Stimulated activated CD4-positive, alpha-beta T cell treated with anti-CD3 and anti-CD28 coated beads, Interleukin-12 subunit alpha, Interleukin-12 subunit beta, amount 100 ng/mL, for 48 hours (primary cell): ENCODE measurements at regions not wholly inside any gene's neighbourhood (a gene's known extent, or its start where the extent isn't known, plus 50 kb on each side); places are given as distances from the start of the nearest gene placed in this dataset.

Experiments used
- DNase-seq, 3 donors: peaks; one replicate each; pipeline ENCODE4 v3.0.0-alpha.2; 2020; ENCODE audit warnings: low read depth in 2 of 3, low spot score in 1 of 3

DNA sequence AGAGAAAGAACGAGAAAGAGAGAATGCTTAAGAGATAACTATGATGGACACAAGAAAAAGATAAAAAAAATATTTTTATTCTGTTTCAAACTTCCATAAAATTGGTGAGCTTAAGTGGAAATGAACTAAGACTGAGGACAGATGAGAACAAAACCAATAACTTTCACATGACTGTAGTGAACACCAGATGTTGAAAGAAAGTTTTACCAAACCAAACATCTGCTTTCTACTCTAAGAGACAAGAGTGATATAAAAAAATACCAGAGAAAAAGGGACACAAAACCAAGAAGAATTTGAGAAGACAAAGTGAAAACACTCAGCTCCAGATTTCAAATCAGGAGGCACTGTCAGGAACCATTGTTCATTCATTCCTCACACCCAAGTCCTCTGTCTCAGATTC lies 147.9 kb downstream of the IMPG2 start:
- no peak for DNase-seq

DNA sequence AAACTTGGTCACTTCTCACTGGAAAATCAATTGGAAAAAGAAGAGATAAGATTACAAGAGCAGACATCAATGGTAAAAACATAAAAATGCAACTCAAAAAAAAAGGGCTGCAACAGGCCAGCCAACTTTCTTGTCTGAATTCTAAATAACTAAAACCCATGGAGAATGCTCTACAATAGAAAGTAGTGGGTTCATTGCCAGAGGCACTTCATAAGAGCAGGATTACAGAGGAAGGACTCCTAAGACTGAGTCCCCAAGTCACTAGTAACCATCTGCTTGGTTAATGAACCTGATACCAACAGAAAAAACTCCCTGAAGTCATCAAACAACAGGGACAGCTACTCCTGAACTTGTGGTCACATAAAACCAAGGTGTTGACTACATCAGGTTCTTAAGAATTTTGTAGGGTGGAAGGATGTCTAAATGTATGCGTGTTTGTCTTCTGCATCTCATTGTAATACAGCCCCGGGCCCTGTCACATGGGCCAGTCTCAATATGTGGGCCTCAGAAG lies 148.6 kb downstream of the IMPG2 start:
- peak in 1 of 3 donors; percentile 8 for DNase-seq

DNA sequence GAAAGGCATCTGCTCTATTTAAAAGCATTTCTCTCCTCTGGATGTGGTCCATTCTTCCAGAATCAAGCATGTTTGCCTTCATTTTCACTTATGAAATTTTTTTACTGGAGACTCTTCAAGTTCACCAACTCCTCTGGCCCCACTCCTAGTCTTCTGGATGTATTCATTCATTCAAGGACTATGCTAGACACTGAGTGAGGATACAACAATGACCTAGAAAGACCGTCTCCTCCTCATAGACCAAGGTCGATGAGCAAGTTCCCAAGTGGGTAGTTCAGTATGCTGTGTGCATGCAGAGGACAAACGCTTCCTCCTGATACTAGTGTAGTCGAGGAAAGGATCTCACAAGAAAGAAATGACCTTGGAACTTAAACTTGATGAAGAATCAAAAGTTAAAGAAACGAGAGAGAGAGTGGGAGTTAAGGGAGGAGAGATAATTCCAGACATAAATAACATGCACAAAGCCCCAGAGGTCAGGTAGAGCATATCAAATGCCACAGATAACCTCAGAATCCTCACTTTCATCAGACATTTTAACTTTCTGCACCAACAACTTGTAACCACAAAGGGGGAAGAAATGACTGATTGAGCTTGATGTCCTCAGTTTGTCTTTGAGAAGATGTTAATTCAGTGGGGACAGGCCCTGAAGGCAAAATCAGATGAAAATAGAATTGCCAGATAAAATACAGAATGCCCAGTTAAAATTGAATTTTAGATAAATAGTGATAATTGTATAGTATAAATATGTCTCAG lies 149.4 kb downstream of the IMPG2 start:
- no peak for DNase-seq

DNA sequence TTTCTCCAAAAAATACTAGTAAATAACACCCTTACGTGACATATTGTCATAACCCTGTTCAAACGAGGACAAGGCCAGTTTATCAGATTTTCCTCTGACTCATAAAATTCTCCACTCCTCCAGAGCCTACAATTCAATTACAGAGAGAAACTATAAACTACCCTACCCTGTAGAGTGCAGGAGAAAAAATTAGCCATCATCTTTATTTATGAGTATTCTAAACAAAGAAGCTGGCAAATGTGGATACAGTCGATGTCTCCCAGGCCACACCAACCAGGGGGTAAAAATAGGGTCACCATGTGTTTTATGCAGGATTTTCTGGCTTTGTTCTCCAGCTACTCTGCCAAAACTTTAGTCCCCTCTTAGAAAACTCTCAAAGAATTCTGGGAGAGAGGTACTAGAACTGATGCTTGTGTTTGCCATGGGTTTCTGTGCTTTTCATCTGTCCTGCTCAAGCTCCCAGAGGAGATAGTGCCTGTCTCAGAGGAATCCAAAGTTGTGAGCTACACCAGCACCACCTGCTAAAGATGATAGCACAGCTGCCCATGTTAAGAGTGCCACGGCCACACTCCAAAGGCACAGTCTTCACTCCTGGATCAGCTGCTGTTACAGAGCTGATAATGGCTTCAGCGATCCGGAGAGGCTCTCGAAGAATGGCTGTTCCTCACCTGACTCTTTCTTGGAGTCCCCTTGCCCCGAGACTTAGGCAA lies 150.2 kb downstream of the IMPG2 start:
- no peak for DNase-seq

DNA sequence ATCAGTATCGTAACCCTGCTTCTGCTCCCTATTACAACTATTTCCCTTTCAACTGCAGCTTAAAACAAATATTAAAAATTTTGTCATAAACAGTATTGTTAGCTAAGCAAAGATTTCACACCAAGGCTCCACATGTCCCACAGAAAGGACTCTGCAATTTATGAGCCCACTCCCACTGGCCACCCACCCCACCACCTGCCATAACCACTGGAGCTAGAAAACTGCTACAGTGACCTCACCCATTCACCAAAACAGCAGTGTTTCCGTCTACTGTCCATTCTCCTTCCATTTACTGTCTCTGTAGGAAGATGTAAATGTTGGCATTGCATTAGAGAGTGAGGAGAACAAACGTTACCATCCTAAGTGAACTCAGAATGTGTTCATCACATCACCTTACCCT lies 150.9 kb downstream of the IMPG2 start:
- DNase-seq = no peak

DNA sequence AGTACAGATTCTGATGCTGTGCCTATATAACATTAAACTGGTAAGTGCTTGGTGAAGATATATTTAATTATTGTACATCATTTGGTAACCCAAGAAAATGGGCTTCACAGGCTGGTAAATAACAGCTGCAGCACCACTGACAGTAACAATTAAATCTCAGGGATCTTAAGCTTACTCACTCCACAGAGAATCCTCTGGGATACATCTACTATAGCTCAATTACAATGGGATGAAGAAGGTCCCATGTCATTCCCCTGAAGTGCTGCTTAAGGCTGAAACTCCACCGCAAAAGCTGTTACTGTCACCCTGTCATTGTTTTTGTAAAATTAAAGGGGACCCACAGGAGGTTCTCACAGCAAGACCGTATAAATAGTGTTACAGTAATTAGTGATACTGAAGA lies 153.0 kb downstream of the IMPG2 start:
- DNase-seq = no peak

DNA sequence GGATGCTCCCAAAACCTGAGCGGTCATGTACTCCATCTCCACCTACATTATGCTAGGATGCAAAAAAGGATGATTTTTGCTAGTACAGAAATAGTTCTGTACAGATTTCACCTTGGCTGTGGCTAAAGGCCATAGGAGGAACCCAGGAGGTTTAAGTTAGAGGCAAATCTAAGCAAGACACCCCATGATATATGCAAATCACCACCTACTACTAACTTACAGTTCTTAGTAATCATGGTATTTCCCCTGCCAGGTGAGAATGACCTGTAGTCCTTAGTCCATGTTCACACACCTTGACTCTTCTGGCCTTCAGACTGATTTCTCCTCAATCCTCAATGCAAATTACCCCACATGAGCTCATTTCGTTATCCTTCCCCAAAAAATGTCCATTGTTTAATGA lies 154.2 kb downstream of the IMPG2 start:
- no peak for DNase-seq

DNA sequence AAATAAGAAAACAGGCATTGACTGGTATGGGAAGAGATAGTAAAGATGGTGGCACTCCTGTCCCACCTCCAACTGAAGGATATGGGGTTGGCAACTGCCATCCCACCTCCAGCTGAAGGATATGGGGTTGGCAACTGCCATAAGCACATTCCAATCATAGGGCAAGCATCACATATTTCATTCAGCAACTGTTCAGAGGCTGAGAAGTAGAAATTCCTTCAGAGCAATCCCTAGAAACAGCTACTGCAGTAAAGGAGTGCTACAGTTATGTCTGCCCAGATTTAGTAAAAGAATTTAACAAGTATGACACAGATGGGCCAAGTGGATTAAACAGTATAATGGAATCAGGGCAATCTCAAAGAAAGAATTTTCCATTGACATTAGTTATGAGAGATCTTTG lies 156.8 kb downstream of the IMPG2 start:
- DNase-seq = no peak

DNA sequence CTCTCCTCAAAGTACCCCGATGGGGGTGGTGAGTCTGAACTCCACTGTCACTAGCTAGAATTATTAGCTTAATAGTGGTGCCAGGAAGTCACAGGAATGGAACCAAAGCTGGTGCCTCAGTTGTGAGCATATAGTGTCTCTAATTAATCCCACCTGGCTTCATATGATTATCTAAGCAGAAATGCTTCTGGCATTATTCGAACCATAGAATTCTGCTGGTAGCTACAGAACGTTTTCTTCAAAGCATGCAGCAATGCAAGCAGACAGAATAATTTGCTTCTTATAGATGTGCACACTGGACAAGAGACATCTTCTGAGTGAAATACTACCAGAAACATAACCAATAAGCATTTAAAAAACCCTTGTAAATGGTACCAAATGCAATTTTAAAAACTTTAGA lies 160.9 kb downstream of the IMPG2 start:
- no peak for DNase-seq

DNA sequence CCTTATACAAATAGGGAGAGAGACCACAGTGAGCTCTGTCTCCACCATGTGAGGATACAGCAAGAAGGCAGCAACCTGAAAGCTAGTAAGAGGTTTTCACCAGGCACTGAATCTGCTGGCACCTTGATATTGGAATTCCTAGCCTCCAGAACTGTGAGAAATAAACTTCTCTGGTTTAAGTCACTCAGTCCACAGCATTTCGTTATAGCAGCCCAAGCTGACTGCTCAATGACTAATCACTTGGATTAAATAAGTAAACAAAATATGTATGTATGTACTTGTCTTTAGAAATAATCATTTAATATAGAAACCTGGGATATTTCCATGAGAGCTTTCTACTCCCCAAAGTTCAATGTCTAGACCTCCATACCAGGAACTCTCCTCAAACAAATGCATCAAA lies 162.0 kb downstream of the IMPG2 start:
- DNase-seq = no peak

DNA sequence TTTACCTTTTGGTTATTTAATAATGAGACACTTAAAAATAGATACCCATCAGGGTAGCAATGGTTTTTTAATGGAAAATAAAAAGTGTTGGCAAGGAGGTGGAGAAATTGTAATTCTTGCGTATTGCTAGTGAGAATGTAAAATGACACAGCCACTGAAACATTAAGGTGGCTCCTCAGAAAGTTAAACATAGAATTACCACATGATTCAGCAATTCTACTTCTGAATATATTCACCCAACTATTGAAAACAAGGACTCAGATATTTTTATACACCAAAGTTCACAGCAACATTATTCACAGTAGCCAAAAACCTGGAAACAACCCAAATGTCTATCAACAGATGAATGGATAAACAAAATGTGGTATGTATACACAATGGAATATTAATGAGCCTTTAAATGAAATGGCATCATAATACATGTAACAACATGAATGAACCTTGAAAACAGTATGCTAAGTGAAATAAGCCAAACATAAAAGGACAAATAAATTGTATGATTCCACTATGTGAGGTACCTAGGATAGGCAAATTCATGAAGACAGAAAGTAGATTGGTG lies 163.5 kb downstream of the IMPG2 start:
- DNase-seq = no peak

DNA sequence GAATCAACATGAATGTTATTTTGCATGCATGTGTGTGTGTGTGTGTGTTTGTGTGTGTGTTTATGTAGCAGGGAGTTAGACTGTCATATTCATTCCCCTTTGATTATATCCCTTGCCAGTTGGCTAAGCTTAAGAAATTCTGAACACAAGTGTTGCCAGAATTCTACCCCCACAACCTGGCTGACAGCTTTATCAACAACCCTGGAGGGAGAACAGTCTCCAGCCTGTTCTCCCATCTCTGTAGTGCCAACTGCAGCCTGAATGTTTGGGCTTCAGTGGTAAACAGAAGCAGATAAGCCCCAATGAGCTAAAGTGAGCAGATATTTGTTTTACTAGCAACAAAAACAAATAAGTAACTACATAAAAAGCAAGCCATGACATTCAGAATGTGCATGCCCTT lies 162.6 kb upstream of the ABI3BP start:
- no peak for DNase-seq

DNA sequence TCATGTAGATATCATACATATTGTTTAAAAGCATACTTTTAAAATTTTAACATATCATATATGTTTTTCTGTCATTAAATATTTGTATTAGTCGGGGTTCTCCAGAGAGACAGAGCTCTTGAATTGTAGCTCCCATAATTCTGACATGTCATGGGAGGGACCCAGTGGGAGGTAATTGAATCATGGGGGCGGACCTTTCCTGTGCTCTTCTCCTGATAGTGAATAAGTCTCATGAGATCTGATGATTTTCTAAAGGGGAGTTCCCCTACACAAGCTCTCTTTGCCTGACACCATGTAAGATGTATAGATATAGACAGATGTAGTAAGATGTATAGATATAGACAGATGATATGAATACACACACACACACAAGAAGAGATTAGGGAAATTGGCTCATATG lies 161.2 kb upstream of the ABI3BP start:
- DNase-seq = no peak

DNA sequence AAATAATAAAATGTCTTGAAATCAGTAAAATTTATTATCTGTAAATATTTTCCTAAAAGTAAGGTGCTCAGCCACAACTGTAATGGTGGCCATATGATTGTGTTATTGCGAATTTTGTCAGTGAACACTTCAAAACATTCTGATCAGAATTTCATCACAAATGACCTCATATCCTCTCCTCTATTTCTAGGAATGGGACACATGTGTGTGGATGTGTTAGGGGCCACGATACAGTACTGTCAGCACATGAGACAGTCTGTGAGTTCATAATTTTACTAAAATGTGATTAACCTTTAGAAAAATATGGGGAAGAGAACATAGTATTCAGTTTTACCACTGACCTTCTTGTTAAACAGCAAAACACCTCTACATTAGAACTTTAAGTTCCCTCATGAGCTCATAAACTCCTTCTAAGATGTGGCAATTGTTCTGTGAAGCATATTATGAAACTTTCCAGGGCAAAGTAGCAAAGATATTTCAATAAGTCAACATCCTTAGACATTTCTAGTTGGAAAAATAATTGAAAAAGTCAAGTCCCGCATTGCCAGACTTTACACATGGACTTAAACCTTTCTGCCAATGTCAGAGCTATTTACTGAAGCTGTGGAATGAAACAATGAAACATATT lies 158.2 kb upstream of the ABI3BP start:
- no peak for DNase-seq

DNA sequence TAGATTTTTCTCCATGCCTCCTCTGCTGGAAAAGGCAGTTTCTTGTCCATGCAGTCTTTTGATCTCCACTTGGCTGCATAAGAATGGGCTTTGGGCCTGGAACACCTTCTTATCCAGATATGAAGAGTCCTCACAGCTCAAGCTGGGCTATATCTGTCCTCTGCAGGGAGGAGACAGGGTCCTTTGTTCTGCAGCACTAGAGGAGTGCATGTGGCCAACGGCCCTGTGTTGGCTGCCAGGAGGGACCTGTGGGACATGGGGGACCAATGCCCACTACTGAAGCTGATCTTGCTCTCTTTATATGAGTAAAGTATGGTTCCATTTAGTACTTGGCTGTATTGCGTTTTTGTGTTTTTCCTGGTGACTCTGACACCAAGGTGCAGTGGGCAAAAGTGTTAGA lies 157.3 kb upstream of the ABI3BP start:
- no peak for DNase-seq

DNA sequence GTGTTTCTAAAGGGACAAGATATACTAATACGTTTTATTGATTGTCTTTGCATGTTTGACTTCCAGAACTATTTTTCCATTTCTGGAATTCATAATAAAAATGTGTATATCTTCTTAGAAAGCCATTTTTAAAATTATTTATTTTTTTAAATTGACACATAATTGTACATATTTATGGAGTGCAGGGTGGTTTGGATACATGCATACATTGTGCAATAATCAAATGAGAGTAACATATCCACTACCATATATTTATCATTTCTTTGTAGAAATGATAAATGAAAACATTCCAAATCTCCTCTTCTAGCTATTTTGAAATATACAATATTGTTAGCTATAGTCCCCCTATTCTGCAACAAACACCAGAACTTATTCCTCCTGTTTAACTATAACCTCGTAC lies 156.5 kb upstream of the ABI3BP start:
- DNase-seq = no peak

DNA sequence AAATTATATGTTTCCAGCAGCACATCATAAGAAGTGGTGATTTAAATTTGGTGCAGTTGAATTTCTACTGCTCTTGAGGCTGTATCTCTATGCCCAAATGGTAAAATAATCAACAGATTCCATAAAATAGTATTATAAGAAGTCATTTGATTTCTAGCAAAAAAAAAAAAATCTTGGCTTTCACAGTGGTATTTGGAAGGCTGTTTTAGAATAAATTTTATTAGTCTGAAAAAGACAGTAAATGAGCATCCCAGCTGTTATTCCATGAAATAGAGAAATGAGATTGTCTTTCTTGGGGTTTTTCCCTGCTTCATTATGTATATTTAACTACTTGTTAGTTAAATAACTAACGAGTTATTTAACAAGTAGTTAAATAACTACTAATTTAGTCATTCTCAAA lies 156.0 kb upstream of the ABI3BP start:
- no peak for DNase-seq

DNA sequence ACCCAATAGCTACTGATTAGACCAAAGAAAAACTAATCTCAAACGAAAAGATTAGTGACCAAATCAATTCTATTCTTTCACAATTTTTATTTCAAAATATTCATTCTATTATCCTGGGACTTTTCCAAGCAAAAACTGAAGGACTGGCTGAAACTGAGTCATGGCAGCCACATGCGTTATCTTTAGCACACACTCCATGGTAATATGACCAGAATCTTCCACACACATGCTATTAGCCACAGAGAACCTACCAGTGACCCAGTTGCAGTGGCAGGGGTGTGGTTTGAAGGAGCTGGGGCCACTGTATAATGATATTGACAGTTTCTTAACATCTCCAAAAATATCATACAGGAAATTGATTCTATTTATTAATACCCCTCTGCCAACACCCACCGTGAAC lies 154.8 kb upstream of the ABI3BP start:
- DNase-seq = no peak

DNA sequence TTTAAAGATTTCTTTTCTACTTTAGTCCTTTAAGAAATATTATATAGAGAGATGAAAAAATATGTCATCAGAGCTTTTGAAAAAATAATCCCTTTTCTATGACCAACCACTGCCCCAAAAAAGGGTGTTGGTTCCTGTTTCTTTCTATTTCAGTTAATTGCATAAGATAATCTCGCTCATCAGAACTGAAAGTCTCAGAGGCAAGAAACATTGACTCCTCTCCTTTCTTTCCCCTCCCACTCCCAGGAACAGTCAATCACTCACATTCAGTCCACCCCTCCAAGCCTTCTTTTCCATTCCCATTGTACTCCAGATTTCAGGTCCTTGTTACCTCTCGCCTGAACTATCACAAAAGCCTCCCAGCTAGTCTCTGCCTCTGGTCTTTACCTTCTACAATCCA lies 153.7 kb upstream of the ABI3BP start:
- no peak for DNase-seq

DNA sequence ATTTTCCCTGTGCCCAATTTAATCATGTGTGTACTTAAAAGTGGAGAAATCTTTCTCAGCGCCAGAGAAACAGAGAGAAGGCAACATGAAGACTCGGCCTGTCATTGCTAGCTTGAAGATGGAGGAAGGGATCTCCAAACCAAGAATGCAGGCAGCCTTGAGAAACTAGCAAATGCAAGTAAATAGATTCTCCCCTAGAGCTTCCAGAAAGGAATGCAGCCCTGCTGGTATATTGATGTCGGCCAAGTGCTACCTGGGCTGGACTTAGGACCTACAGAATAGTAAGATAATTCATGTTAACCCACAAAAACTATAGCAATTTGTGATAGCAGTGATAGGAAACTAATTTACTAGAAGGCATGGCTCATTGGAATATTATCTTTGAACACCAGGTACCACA lies 150.9 kb upstream of the ABI3BP start:
- no peak for DNase-seq

DNA sequence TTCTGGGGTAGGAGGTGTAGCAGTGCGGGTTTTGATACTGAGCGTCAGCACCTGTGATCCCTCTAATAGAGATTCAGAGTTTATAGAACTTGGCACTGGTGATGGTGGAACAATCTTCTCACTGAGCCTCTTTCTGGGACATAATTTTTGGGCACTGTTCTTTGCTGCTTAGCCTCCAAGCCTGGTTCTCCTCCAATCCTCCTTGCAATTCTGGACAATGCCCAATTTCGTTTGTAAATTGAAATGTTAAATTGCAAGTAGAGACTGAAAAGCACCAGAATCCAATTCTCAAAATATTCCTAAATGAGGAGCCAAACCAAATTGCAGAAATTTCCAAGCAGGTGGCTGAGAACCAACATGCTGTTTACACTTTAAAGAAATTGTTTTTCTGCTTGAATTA lies 149.8 kb upstream of the ABI3BP start:
- no peak for DNase-seq

DNA sequence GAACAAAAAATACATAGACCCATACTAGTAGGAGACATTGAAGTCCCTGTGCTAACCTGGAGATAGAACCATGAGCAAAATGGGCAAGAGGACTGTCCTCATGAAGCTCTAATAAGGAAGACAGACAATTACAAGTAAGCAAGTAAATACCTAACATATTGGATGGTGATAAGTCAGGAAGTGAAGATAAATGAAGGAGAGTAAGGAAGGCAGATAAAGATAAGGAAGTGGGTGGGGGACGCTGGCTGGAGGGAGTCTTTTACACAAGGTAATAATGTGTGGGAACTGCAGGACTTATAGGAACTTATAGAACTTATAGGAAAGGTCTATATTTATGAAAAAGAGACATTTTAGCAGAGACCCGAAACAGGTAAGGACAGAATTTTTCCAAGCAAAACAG lies 148.9 kb upstream of the ABI3BP start:
- no peak for DNase-seq
